ENCODE measurements at regions not wholly inside any gene's neighbourhood (a gene's known extent, or its start where the extent isn't known, plus 50 kb on each side); places are given as distances from the start of the nearest gene placed in this dataset.

GRCh38 chr12:47352067-47352466 lies 272.3 kb upstream of the AMIGO2 start:
- H3K27ac ChIP-seq (ENCODE audit: low read depth), result no peak overlapping the region
- no peaks in the 10 kb centered on the region for H3K36me3 Mint-ChIP-seq (ENCODE audit: low read depth)
- TF ChIP-seq ETS1 (IDR thresholded peaks at IDR 0.05) (no peak), STAT1 (IDR thresholded peaks at IDR 0.05; ENCODE audit: unreplicated experiment) (no peak), ZNF331 (CRISPR knock-in tag; IDR thresholded peaks at IDR 0.05; ENCODE audit: low read depth) (no peak), EZH2 (IDR thresholded peaks at IDR 0.05; ENCODE audit: low read depth, unreplicated experiment) (no peak), ZNF462 (CRISPR knock-in tag; IDR thresholded peaks at IDR 0.05) (no peak), POLR2AphosphoS5 (IDR thresholded peaks at IDR 0.05; ENCODE audit: low read depth) (no peak), ZNF114 (CRISPR knock-in tag; IDR thresholded peaks at IDR 0.05) (no peak), JUNB (IDR thresholded peaks at IDR 0.05; ENCODE audit: unreplicated experiment) (no peak)
- TF ChIP-seq, protein P1, sequence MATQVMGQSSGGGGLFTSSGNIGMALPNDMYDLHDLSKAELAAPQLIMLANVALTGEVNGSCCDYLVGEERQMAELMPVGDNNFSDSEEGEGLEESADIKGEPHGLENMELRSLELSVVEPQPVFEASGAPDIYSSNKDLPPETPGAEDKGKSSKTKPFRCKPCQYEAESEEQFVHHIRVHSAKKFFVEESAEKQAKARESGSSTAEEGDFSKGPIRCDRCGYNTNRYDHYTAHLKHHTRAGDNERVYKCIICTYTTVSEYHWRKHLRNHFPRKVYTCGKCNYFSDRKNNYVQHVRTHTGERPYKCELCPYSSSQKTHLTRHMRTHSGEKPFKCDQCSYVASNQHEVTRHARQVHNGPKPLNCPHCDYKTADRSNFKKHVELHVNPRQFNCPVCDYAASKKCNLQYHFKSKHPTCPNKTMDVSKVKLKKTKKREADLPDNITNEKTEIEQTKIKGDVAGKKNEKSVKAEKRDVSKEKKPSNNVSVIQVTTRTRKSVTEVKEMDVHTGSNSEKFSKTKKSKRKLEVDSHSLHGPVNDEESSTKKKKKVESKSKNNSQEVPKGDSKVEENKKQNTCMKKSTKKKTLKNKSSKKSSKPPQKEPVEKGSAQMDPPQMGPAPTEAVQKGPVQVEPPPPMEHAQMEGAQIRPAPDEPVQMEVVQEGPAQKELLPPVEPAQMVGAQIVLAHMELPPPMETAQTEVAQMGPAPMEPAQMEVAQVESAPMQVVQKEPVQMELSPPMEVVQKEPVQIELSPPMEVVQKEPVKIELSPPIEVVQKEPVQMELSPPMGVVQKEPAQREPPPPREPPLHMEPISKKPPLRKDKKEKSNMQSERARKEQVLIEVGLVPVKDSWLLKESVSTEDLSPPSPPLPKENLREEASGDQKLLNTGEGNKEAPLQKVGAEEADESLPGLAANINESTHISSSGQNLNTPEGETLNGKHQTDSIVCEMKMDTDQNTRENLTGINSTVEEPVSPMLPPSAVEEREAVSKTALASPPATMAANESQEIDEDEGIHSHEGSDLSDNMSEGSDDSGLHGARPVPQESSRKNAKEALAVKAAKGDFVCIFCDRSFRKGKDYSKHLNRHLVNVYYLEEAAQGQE (IDR thresholded peaks at IDR 0.05; ENCODE audit: unreplicated experiment), result no peak
- H3K27me3 ChIP-seq (ENCODE audit: insufficient read depth), result no peaks in the 10 kb centered on the region
- H3K4me3 ChIP-seq, result no peak overlapping the region
- H3K4me2 ChIP-seq, result no peak overlapping the region
- no peaks in the 10 kb centered on the region for H3K79me2 ChIP-seq (replicated peaks; ENCODE audit: insufficient read depth)
- DNase-seq (ENCODE audit: low spot score) (no peak), ATAC-seq (no peak)
- H3K36me3 ChIP-seq (ENCODE audit: insufficient read depth), result no peaks in the 10 kb centered on the region
- 0 out of 2 replicates have a peak, but pooled peaks cover 4% of the 10 kb centered on the region for H3K9me2 ChIP-seq (ENCODE audit: insufficient read depth)
- no peaks in the 10 kb centered on the region; the same call in 2 of the 3 replicates for H3K9me3 Mint-ChIP-seq
- no peaks in the 10 kb centered on the region for H3K4me1 ChIP-seq (ENCODE audit: insufficient read depth)
- H3K27me3 Mint-ChIP-seq (ENCODE audit: insufficient read depth, low read depth, poor library complexity), result peaks cover 5% of the 10 kb centered on the region
- H3K27ac Mint-ChIP-seq, result no peak overlapping the region
- H3F3A ChIP-seq (replicated peaks; ENCODE audit: low read depth), result no peaks in the 10 kb centered on the region
- H4K20me1 ChIP-seq (replicated peaks; ENCODE audit: insufficient read depth), result no peaks in the 10 kb centered on the region
- no peak overlapping the region for H2AFZ ChIP-seq
- no peak overlapping the region for H3K4me3 Mint-ChIP-seq
- no peaks in the 10 kb centered on the region for H3K4me1 Mint-ChIP-seq

Measured in GM23338 (cell line).